Renal cortical epithelial cell (primary cell): ENCODE measurements at regions not wholly inside any gene's neighbourhood (a gene's known extent, or its start where the extent isn't known, plus 50 kb on each side); places are given as distances from the start of the nearest gene placed in this dataset.
"Not testable (repeated sequence)": the region's sequence is repeated elsewhere in the genome, so short reads cannot be mapped to it uniquely, and the experiment has no call there.

Experiments used
- DNase-seq: peaks from one replicate; pipeline ENCODE4 v3.0.0-alpha.2; 2011; ENCODE audit warnings: low read depth

DNA sequence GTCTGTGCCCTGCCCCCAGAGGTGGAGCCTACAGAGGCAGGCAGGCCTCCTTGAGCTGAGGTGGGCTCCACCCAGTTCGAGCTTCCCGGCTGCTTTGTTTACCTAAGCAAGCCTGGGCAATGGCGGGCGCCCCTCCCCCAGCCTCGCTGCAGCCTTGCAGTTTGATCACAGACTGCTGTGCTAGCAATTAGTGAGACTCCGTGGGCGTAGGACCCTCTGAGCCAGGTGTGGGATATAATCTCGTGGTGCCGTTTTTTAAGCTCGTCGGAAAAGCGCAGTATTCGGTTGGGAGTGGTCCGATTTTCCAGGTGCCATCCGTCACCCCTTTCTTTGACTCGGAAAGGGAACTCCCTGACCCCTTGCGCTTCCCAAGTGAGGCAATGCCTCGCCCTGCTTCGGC is 383.1 kb upstream of the ZEB2 start:
- DNase-seq = not testable (repeated sequence)

DNA sequence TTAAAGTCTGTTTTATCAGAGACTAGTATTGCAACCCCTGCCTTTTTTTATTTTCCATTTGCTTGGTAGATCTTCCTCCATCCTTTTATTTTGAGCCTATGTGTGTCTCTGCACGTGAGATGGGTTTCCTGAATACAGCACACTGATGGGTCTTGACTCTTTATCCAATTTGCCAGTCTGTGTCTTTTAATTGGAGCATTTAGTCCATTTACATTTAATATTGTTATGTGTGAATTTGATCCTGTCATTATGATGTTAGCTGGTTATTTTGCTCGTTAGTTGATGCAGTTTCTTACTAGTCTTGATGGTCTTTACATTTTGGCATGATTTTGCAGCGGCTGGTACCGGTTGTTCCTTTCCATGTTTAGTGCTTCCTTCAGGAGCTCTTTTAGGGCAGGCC is 381.5 kb upstream of the ZEB2 start:
- DNase-seq = not testable (repeated sequence)

DNA sequence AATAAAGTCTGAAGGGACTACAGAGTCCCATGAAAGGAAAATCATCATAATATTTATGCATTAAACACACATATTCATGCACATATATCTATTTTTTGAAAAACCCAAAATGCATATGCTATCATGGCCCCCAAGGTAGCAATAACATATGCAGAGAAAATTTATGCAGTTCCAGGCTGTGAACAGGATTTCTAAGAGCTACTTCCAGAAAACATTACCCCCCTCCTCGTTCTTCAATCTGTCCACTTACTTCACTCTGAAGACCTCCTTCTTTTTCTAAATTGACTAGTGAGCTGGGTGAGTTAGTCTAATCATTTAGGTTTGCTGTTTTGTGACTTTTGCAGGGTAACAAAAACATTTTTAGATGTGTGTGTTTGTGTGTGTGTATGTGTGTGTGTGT is 376.4 kb upstream of the ZEB2 start:
- no peak for DNase-seq

DNA sequence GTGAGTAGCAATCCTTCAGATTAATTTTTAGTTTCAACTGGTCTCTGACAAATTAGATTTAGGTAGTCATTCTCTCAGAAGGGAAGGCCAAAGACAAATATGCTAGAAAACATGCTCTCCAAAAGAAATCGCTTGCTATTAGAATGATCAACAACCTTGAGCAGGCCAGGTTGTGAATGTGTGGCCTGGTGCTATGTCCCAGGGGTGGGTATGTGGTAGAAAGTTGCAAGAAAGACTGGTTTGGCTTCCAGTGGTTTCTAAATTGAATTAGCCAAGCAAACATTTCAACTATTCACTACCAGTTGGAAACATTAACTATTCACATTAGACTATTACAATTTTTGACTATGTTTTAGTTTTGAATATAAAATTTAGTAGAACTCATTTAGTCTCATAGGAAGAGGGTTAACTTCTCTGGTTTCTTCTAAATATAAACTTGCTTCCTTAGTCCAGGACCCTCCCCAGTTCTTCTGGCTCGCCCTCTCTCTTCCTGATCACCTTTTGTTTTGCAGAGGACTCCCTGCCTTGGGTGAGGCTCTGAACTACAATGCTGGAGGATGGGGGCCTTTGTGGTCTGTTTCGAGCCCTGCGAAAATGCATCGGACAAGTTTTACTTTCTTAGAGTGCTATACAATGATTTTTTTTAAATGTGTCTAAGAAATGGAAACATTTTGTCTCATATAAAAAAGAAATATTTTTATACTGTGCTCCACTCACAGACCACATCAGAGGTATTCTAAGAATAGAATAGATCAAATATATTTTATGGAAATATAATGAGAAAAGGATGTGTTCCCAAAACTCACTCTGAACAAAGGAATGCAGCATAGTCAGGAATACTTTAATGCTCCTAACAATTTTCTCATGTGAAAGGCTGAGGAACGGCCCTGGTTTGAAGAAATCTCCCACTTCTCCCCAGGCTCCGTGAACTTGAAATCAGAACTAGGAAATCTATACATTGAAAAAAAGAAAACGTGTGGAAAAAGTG is 375.0 kb upstream of the ZEB2 start:
- no peak for DNase-seq

DNA sequence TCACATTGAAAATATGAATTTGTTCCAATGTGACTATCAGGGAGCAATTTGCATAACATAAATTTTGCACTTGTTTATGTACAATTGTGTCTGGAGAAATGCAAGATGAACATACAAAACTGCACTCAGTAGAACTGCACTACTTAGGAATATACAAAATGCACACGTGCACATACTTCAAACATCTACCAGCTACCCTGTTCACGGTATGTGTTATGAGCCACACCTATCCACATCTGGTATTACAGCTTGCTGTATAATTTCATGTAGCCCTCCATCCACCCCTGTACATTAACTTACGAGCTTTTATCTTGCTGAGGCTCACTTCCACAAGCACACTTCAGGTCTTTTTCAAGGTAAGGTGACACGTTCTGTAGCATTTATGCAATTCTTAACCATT is 373.5 kb upstream of the ZEB2 start:
- no peak for DNase-seq

DNA sequence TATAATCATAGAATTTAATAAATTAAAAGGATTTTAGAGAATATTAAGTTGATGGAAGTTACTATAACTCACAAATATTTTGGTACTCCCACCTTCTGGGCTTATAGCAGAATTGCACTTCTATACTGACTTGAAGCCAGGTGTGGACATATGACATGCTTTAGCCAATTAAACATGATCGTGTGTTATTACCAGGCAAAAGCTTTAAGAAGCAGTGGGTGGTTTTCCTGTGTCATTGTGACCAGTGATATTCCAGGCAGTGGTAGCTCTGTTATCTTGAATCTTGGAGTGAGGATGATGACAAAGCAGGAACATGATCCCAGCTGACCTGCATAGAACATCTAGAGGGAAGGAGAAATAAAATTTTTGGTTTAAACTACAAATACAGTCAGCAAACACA is 370.9 kb upstream of the ZEB2 start:
- peak; percentile 49 for DNase-seq

DNA sequence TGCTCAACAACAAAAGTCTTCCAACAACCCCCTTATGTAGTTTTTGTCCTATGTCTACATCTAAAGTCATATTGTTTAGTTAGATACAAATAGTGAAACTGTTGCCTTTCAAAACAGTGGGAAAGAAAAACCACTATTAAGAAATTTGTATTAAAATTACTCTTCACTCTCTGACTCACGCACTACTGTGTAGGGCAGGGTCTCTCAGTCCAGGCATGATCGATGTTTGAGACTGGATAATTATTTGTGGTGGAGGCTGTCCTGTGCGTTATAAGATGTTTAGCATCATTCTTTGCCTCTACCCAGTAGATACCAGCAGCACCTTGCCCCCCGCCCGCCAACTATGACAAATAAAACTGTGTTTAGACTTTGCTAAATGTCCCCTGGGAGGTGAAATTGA is 369.4 kb upstream of the ZEB2 start:
- no peak for DNase-seq

DNA sequence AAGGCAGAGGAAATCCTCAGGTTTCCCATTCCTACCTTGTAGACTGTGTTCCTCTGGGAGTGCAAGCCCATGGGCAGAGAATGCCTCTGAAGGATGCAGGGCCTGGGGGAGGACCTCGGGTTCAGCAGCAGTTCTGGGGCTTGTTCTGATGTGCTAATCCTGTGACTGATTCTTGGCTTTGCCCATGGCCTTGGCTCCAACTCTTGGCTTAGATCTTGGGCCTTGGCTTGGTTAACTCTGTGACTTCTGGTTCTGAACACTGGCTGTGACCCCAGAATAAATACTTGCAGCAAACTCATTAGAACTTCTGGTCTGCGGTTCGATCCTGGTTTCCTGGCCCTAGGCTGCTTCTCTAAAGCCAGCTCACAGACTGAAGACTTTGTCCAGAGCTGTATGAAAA is 366.9 kb upstream of the ZEB2 start:
- no peak for DNase-seq

DNA sequence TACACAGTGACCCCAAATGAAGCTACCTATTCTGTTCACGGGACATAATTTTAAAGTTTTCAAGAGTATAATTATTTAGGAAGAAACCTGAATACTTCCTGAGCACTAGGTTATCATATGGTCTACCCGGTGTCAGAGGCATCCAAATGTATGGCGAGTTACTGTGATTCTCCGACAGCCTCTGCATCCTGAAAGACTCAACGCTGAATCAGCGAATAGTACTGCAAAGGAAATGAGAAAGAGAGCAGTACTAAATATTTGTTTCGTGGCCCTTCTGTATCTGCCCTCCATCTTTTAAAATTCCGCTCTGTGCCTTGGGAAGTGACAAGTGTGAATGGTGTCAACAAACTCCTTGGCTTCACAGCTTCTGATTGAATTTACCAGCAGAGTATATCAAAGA is 358.0 kb upstream of the ZEB2 start:
- no peak for DNase-seq

DNA sequence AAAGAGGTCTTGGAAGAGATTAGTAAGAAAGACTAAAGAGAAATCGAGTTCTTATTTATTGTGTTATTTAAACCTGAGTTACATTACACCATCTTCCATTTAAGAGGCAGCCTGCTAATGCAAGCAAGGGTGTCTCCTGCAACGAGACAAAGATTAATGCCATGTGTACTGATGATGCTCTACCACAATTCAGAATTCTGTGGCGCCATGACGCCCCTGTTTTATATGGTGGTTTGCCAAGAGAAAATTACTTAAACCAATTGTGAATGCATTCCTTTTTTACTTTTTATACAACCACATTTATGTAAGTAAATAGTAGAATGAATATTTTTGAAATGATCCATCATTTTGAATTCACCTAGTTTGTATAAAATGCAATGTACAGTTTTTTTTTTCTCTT is 356.1 kb upstream of the ZEB2 start:
- DNase-seq = no peak

DNA sequence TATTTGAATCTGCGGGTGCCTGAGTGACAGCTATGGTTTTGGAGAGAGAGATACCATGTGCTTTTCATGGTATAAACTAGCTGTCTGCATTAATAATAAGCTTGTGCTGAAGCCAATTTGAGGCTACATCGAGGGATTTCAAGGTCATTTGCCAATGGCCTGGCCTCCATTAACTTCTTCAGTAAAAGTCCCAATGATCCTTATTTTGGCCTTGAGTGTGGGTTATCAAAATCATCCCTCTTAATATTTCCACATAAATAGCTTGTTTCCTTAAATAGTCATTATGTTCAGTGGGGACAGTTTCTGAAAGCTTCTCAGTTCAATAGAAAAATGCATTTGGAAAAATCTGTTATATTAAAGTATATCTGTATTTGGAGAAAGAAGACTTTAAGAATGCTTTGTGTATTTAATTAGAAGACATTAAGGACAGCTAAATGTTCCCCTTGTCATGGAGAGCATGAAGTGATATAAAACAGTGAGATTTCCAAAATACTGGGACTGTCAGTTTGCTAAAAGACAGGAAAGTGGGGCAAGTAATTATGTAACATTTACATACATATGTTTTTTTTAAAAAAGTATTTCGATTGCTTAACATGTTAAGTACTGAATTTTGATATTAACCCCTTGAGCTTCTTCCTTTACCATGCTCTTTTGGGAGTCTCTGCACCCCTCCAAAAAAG is 355.5 kb upstream of the ZEB2 start:
- DNase-seq = no peak

DNA sequence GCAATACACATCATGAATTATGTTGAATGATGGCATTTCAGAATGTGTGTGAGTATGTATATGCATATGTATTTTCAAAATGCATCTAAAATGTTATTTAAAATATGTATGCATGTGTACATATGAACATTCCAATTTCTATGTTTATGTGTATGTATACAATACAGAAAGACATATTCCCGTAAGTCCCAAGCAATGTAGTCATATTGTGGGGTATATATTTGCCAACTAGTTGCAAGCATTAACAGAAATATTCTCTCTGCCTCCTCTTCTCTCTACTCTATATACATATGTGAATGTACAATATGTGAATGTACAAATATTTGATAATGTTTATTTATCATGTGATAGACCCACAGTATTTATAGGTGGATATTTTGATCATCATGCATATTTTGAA is 345.8 kb upstream of the ZEB2 start:
- DNase-seq = no peak

DNA sequence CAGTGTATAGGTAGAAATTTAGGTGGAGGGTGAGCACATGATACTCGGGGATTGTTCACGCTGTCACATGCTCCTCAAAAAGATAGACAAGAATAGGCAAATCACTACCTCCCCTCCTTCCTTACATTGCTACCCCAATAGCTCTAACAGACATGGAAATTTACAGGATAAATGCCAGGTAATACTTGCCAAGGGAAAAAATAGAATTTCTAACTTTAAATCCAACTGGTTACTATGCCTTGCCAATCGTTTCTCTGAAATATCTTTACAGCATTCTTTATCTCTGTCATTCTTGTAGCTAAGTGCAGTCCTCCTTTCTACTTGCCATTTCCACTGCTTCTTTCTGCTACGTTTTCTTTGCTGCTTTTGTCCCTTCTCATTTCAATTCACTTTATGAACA is 339.8 kb upstream of the ZEB2 start:
- DNase-seq = no peak

DNA sequence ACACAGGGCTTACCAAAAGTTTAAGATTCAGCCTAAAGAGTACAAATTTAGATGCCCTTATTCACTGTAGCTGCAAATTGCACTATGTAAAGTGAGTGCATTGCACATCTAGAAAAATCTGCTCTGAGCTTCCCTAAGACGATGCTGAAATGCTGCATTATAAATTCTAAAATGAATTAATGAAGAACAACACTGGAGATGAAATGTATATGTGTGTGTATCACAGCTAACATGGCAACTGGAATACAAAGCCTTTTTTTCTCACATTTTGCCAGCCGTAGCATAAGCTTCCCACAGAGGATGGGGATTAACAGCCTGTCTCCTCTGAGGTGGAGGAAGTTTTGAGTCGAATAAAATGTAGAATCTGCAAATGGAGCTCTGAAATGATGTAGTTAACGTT is 338.3 kb upstream of the ZEB2 start:
- DNase-seq = no peak

DNA sequence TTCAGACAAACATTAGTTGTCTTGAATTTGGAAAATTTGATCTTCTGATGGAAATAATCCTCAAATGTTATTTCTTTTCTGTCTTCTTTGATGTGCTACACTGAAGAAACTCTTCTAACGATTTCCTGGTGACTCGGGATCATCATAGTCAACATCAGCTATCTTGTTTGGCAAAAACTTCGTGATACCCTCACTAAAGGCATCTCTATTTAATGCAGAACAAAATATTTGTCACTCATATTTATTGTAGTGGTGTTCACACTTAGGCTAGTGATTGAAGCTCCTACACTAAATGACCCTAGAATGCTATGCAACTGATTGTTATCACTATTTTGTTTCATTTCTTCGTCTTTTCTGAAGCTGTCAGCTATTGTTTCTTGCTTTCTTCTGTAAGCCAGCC is 334.7 kb upstream of the ZEB2 start:
- no peak for DNase-seq

DNA sequence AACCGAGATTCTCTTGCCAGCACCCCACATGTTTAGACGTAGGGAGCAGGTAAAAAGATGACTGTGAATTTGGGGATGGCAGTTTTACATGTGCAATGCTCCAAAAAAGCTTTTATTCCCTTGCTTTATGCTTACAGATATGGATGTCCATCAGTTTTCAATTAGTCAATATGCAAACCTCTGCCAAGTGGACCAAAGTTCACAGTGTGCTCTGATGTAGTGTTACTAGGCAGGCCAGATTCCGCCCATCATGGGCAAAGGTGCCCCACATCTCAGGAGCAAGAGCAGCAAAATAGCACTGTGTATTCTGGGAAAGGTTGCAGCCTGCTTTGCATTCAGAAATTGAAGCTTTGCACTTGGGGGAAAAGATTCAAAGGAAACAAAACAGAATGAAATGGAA is 329.7 kb upstream of the ZEB2 start:
- no peak for DNase-seq

DNA sequence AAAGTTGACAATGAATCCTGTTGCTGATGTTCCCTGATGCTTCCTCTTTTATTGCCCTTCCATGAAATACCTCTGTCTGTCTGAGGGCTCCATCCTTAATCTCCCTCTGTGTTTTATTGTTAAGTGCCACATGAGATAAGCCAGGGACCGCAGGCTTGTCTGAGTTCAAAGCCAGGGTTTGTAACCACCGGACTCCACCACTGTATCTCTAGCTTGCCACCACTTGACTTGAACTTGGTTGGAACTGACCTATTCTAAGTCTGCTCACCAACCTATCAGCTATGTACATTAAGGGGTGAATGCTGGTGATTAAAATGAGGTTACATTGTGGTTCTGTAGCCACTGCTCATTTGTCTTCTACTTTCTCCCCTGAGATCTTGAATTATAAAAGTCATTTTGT is 328.5 kb upstream of the ZEB2 start:
- no peak for DNase-seq

DNA sequence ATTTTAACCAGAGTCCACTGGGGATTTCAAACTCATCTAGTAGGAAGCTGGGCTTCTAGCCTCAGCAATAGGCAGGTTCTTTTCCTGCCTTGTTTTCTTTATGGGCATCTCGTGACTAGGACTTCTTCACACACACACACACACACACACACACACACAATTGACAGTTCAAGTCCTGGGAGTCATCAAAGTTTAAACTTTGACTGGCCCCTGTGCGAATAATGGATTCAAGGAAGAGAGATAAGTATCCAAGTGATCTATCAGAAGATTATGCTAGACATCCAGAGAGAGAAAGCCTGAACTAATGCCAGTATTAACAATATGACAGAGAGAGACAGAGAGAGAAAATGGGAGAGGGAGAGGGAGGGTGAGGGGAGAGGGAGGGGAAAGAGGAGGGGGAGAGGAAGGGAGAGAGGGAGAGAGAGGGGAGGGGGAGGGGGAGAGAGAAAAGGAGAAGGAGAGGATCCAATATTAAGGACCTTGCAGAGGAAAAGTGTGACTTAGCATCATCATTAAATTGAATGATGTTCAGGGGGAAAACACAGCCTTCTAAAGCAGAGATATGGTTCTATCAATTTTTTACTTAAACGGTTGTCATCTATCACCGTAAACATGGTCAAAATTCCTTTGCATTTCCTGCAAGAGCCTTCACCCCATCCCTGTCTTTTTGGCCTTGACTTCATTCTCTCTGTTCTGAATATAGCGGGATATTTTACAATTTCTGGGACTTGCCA is 327.6 kb upstream of the ZEB2 start:
- DNase-seq = no peak

DNA sequence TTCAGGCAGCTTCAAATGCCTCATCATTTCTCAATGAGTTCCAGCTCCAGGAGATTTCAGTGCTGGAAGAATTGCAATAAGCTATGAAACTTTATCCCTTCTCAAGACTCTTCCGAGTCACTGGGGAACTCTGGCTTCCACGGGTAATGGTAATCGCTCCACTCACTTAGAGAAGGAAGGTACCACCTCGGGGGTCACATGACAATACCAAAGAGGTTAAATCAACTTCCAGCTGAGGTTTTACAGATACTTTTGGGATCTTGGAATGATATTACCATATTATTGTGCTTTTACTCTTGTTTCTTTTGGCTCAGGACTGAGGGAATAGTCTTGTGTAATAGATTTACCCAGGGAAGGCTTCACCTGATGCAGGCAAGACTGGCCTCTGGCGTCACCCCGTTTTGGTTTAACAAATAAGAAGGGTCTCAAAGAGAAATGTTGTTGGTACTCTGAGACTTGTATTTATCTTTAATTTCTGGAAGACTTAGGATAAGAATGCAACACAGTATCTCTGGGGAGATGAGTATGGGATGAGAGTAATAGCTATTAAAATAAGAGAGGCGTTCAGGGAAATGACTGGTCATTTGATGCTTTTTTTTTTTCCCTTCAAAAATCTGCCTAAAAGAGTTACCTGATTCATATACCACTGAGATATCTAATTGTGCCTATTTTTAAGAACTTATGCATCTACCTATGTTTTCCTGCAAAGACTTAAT is 316.9 kb upstream of the ZEB2 start:
- peak; percentile 47 for DNase-seq

DNA sequence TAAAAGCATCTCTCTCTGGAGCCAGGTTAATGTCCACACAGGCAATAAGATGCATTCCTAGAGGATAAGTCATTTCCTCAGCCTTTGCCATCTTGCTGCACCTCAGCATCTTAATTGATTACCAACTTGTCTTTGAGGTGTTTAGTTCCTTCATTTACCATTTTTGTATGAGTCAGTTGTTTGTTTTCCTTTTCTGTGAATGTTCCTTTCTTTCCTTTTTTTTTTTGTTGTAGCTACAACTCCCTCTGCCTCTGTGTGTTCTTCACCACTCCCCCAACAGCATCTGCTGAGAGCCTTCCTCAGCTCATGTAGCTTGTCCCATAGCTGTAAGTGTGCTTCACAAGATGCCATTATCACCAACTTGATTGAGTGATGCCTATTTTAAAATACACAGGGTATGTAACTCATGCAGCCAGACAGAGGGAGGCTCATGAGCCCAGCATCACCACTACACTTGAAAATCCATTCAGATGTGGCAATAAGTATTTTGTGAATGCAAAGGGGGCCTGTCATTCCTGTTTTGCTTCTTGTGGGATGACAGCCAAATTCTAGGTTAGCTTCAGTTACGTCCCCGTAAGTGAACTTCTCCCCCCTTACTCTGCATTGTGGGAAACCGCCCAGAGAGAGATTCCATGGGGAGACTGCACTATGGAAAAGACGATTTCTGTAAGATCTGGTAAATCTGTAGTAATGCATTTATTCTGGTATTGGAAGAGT is 315.9 kb upstream of the ZEB2 start:
- DNase-seq = peak; percentile 96

DNA sequence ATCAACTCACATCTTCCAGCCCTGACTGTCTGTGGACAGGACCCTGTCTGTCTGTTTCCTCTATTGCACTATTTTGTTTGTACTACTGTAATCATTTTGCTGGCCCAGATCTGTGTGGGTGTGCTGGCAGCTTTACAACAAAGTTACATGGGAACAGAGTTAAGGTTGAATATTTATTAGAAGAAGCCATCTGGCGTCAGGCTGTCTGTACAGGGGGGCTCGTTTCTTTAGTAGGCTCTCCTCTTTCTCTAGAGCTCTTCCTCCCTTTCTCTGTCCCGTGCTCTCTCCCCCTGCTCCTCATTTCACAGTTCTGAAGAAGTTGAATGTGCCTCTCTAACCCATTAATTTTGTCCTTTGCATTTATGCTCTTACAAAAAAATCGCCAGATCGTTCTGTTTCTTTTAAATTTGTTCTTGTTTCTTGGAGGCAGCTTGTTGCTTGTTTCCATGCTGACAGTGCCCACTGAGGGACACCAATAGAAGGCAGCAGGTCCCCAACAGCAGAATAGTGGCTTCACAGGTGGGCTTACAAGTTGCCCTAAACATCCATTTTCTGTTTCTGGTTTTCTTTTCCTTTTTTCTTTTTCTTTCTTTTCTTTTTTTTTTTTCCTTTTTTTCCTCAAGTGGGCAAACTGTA is 315.2 kb upstream of the ZEB2 start:
- peak; percentile 83 for DNase-seq
